G401.6 (cell line): ENCODE measurements at regions not wholly inside any gene's neighbourhood (a gene's known extent, or its start where the extent isn't known, plus 50 kb on each side); places are given as distances from the start of the nearest gene placed in this dataset.
"Not testable (repeated sequence)": the region's sequence is repeated elsewhere in the genome, so short reads cannot be mapped to it uniquely, and the experiment has no call there.

ENCODE experiments used
- FAIRE-seq: peaks from 2 replicates; lab custom pipeline; 2012; peaks lifted over from hg19 to GRCh38; lab: Jason Lieb, UNC

DNA sequence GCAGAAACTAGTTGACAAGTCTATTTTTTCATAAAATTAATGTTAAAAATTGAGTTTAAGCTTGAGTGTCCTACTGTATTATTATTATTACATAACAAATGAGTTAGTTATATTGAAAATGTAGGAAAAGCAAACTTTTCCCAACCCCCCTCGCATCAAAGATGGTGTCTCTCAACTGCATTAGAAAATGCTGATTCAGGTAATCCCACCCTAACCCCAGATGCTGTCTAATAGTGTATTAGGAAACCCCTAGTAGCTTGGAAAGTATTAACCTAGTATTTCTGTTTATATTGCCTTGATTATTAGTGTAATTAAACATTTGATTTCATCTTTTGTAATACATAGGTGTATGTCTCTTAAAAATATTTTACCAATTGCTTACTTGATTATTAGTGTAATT is 1120.3 kb downstream of the MRPL39 start:
- no peak for FAIRE-seq

- FAIRE-seq: not testable (repeated sequence)
Observed at GRCh38 chr21:24483361-24483760, 1123.9 kb downstream of the MRPL39 start.

- no peak for FAIRE-seq
Observed at GRCh38 chr21:24470852-24471251, 1136.4 kb downstream of the MRPL39 start.

DNA sequence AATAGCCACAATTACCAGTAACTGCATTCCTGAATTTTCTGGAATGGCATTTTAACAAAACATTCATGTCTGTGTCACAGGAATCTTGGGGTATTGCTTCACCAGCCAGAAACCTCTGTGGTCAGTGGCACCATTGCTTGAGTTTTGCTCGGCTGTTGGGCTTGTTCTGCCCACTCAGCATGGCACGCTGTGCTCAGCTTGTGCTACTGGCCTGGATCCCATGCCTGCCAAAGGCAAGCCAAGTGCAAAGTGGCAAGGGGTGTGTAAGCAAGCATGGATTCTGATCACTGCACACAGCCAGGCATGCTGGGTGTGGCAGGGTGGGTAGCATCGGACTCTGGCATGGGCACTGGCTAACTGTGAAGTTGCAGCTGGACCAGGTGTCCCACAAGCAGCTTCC is 1150.9 kb downstream of the MRPL39 start:
- no peak for FAIRE-seq

- no peak for FAIRE-seq
Observed at GRCh38 chr21:24450119-24450518, 1157.2 kb downstream of the MRPL39 start.

- FAIRE-seq: no peak
Observed at GRCh38 chr21:24445517-24445916, 1161.8 kb downstream of the MRPL39 start.

- FAIRE-seq: no peak
Observed at GRCh38 chr21:24444736-24445135, 1162.5 kb downstream of the MRPL39 start.

DNA sequence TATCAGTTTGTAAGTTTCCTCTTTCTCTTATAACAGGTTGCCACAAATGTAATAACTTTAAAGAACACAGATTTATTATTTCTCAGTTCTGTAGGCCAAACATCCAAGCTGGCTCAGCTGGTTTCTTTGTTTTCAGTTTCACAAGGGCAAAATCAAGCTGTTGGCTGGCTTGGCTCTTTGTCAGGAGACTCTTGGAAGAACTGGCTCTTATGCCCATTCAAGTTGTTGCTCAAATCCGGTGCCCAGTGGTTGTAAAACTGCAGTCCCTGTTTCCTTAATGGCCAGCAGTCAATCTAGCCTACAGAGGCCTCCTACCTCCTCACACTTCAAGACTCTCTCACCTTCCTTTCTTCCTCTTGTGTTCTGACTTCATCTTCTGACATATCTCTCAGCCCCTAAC is 1171.0 kb downstream of the MRPL39 start:
- FAIRE-seq: no peak

DNA sequence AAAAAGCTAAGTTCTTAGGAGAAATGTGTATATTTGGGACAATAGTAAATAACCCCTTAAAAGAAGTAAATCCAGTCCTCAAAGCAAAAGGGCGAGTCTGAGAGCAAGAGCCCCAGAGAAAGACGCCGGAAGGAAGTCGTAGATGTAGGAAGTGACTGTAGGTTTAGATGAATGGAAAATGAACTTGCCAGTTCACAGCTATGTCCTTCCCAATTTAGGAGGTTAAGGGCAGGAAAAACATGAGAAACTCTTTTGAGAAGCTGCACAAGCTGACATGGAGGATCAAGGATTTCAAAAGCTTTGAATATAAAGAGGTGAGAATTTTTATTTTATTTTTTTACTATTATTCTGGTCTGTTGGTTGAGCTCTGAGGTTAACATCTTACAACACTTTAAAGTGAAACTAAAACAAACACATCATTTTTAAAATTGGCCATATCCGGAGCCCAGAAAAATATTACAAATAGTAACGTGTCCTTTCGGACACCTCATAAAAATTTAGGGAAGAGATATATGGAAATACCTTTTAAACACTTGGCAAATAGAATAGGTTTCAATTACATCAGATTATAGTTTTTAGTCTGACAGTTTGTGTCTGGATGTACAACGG is 1178.6 kb downstream of the MRPL39 start:
- no peak for FAIRE-seq

- FAIRE-seq: no peak
Observed at GRCh38 chr21:24424776-24425175, 1182.5 kb downstream of the MRPL39 start.

DNA sequence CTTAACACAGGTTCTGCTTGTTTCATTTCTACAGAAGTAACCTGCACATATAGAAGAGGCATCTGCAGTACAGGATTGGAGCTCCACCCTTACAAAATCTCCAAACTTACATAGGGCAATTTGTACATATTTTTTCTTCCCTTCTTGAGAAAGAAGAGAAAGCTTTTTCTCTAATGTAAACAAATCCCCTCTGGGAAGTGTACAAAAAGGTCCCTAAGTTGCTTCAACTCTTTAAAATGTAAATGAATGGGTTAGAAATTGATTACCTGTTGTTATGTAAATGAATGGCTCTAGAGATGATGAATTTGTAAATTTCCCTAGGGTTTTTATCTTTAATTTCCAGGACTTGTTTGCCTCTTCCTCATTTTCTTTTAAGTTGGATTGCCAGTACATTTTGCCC is 1183.7 kb downstream of the MRPL39 start:
- no peak for FAIRE-seq

- FAIRE-seq: no peak
Observed at GRCh38 chr21:24420689-24421088, 1186.6 kb downstream of the MRPL39 start.

DNA sequence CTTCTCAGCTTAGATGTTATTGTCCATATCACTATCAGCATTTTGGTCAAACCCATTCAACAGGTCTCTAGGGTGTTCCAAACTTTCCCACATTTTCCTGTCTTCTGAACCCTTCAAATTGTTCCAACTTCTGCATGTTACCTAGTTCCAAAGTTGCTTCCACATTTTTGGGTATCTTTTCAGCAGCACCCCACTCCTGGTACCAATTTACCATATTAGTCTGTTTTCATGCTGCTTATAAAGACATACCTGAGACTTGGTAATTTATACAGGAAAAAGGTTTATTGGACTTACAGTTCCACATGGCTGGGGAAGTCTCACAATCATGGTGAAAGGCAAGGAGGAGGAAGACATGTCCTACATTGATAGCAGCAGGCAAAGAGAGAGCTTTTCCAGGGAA is 1187.6 kb downstream of the MRPL39 start:
- not testable (repeated sequence) for FAIRE-seq

DNA sequence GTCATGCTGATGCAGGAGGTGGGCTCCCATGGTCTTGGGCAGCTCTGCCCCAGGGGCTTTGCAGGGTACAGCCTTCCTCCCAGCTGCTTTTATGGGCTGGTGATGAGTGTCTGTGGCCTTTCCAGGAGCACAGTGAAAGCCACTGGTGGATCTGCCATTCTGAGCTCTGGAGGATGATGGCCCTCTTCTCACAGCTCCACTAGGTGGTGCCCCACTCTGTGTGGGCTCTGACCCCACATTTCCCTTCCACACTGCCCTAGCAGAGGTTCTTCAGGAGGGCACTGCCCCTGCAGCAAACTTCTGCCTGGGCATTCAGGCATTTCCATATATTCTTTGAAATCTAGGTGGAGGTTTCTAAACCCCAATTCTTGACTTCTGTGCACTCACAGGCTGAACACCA is 1188.6 kb downstream of the MRPL39 start:
- FAIRE-seq: no peak

- no peak for FAIRE-seq
Observed at GRCh38 chr21:24411429-24411828, 1195.9 kb downstream of the MRPL39 start.

DNA sequence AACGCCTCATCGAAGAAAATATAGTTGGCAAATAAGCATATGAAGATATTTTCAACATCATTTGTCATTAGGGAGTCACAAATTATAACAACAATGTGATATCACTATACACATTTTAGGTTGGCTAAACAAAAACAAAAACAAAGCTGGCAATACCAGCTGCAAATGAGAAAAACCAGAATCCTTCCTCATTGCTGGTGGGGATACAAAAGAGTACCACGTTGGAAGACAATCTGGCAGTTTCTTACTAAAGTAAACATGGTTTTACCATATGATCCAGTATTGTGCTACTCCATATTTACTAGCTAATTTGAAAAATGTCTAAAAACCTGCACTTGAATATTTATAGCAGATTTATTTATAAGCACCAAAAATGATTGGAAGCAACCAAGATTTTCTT is 1204.1 kb downstream of the MRPL39 start:
- no peak for FAIRE-seq

DNA sequence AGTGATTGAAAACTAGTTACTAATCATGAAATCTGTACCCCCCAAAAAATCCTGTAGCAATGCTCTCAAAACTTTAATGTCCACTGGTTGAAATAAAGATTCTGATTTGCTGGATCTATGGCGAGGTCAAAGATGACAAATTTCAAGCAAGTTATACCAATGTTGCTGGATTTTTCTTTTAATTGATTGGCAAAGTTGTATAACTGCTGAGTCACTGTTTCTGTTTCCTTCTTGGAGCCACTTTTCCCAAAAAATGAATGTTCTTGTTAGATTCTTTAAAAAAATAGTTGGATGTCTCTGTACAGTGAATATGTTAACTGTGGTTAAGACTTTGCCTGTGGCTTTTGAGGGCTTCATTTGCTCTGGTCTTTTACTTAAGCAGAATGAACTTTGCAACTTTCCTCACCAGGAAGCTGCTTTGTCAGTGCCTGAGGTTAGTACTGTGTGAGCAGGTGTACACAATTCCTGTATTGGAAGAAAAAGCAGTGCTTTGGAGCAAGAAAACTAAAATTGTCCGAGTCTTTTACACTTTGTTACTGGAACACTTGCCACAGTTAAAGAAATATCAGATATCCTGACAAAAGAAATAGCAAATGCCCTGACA is 1211.9 kb downstream of the MRPL39 start:
- no peak for FAIRE-seq

- FAIRE-seq: no peak
Observed at GRCh38 chr21:24375201-24375600, 1232.1 kb downstream of the MRPL39 start.

DNA sequence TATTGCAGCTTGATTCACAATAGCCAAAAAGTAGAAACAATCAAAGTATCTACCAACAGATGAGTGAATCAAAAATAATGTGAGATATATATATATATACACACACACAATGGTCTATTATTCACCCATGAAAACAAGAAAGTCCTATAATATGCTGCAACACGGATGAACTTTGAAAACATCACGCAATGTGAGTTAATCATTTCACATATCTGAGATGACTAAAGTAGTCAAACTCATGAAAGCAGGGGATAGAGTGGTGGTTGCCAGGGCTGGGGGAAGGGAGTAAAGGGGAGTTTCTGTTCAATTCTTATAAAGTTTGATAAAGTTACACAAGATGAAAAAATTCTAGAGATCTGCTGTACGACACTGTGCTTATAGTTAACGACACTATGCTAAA is 1234.8 kb downstream of the MRPL39 start:
- FAIRE-seq: no peak

GRCh38 chr21:24369746-24370145 is 1237.5 kb downstream of the MRPL39 start:
- FAIRE-seq: no peak

DNA sequence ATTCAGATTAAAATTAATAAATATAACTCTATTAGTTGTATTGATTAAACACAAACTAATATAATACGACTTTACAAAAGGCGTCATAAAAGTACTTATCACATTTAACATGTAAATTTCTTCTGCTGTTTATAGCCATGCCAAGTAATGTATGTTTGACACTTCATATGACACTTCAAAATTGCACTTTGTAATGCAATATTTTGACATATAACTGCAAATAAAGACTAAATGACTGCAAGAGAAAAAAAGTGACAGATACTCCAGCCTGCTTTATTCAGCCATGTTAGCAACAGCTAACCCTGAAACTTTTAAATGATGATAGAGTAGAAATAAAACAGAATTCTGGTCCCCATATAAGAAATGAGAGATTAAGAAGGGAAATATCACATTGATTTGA is 1238.0 kb downstream of the MRPL39 start:
- FAIRE-seq: no peak

DNA sequence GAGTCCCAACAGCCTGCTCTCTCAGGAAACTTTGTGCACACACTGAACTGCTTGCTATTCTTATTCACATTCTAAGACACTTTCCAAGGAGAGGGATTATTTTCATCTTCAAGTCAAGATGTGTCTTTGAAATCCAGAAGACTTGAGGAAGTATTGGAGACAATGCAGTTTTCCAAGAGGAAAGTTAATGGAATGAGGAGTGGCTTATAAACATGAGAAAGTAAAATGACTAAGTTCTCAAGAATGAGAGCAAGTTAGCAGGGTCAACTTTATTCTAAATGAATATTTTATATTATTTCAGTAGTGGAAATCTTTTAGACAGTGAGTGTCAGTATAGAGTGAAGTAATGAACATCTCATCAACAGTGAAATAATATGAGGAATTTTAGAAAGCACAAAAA is 1239.3 kb downstream of the MRPL39 start:
- no peak for FAIRE-seq

- FAIRE-seq: no peak
Observed at GRCh38 chr21:24353492-24353891, 1253.8 kb downstream of the MRPL39 start.

DNA sequence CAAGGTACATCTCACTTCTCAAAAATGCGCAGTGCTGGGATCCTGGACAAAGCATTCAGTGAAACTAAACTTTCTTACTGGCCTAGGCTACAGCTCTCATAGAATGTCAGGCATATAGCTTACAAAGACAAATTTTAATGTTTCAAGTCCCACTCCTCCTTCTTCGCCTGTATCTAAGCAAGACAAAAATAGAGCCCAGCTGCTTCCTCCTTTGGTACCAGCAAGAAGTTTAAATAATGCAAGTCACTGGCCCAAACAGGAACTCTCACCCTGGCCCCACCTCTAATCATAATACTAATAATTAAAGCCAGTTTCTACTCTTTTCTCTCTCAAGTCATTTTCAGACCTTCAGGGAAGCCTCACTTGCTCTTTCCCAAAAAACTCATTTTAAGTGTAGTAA is 1267.9 kb downstream of the MRPL39 start:
- FAIRE-seq: no peak

GRCh38 chr21:24336491-24336890 is 1270.8 kb downstream of the MRPL39 start:
- no peak for FAIRE-seq
